NOMO-1 (cell line): ENCODE measurements at regions not wholly inside any gene's neighbourhood (a gene's known extent, or its start where the extent isn't known, plus 50 kb on each side); places are given as distances from the start of the nearest gene placed in this dataset.
A peak's percentile ranks its signal among the peaks of the same experiment; 100 is the strongest.

ENCODE experiments used
- DNase-seq, 2 experiments: peaks; one replicate each; lab custom pipeline; 2025; ENCODE audit not compliant: unreplicated experiment in 2 of 2; lab: John Stamatoyannopoulos, UW

GRCh38 chr18:77716282-77716681, 466.6 kb downstream of the GALR1 start:
- no peak for DNase-seq

- no peak for DNase-seq
Observed at GRCh38 chr18:77733292-77733903, 483.8 kb downstream of the GALR1 start.

GRCh38 chr18:77736842-77737241, 487.2 kb downstream of the GALR1 start:
- no peak for DNase-seq

GRCh38 chr18:77737405-77737804, 487.8 kb downstream of the GALR1 start:
- no peak for DNase-seq

GRCh38 chr18:77749089-77749488, 499.4 kb downstream of the GALR1 start:
- DNase-seq = no peak

- DNase-seq = no peak
Observed at GRCh38 chr18:77750006-77750405, 500.4 kb downstream of the GALR1 start.

GRCh38 chr18:77754475-77755044, 504.9 kb downstream of the GALR1 start:
- no peak for DNase-seq

GRCh38 chr18:77755187-77755586, 505.5 kb downstream of the GALR1 start:
- DNase-seq = no peak

GRCh38 chr18:77761332-77761731, 511.7 kb downstream of the GALR1 start:
- DNase-seq = no peak

GRCh38 chr18:77762014-77762413, 512.4 kb downstream of the GALR1 start:
- peak in 1 of 2 experiments; percentile 32 for DNase-seq

GRCh38 chr18:77762642-77763041, 513.0 kb downstream of the GALR1 start:
- DNase-seq = no peak

GRCh38 chr18:77763530-77764145, 514.0 kb downstream of the GALR1 start:
- DNase-seq = no peak

GRCh38 chr18:77765468-77765867, 515.8 kb downstream of the GALR1 start:
- DNase-seq = peak in 1 of 2 experiments; percentile 8

- no peak for DNase-seq
Observed at GRCh38 chr18:77766421-77766820, 516.8 kb downstream of the GALR1 start.

- DNase-seq = no peak
Observed at GRCh38 chr18:77772177-77772576, 522.5 kb downstream of the GALR1 start.

GRCh38 chr18:77776104-77776503, 526.5 kb downstream of the GALR1 start:
- no peak for DNase-seq

GRCh38 chr18:77777163-77777562, 527.5 kb downstream of the GALR1 start:
- no peak for DNase-seq

- DNase-seq = no peak
Observed at GRCh38 chr18:77784759-77785379, 535.2 kb downstream of the GALR1 start.

GRCh38 chr18:77785415-77785975, 535.8 kb downstream of the GALR1 start:
- DNase-seq = no peak

GRCh38 chr18:77803024-77803423, 553.4 kb downstream of the GALR1 start:
- no peak for DNase-seq

GRCh38 chr18:77804382-77804781, 554.7 kb downstream of the GALR1 start:
- no peak for DNase-seq

GRCh38 chr18:77807650-77808049, 558.0 kb downstream of the GALR1 start:
- no peak for DNase-seq
